IMR-90 (cell line): ENCODE measurements at regions not wholly inside any gene's neighbourhood (a gene's known extent, or its start where the extent isn't known, plus 50 kb on each side); places are given as distances from the start of the nearest gene placed in this dataset.
"Not testable (repeated sequence)": the region's sequence is repeated elsewhere in the genome, so short reads cannot be mapped to it uniquely, and the experiment has no call there.

ENCODE experiments used
- CEBPB ChIP-seq: IDR thresholded peaks from 2 replicates; pipeline ENCODE4 v1.6.1; 2012; ENCODE audit warnings: low read depth, low read length, improper control_type of control experiment
- CHD1 ChIP-seq: IDR thresholded peaks from 2 replicates; pipeline ENCODE4 v1.6.1; 2012; ENCODE audit warnings: low read depth, low read length, improper control_type of control experiment
- MAFK ChIP-seq: IDR thresholded peaks from 2 replicates; pipeline ENCODE4 v1.6.1; 2012; ENCODE audit warnings: low read depth, low read length, improper control_type of control experiment
- TF ChIP-seq, protein P1 (sequence below): conservative IDR thresholded peaks from 2 replicates; pipeline ENCODE4 v1.5.1; 2012; ENCODE audit warnings: mild to moderate bottlenecking, low read depth, low read length, improper control_type of control experiment
- TF ChIP-seq, protein P2 (sequence below): fragments of 150-350 bp; IDR thresholded peaks from 2 replicates; pipeline ENCODE4 v1.6.1; 2017; ENCODE audit warnings: mild to moderate bottlenecking, antibody characterized with exemption, low read length, low read depth

DNA sequence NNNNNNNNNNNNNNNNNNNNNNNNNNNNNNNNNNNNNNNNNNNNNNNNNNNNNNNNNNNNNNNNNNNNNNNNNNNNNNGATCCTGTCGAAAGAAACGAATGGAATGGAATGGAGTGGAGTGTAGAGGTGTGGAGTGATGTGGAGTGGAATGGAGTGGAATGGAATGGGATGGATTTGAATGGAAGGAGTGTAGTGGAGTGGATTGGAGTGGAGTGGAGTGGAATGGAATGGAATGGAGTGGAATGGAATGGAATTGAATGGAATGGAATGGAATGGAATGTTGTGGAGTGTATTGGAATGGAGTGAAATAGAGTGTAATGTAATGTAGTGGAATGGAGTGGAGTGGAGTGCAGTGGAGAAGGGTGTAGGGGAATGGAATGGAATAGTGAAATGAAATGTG, 1275.4 kb upstream of the TPTE start:
- TF ChIP-seq, protein P1, sequence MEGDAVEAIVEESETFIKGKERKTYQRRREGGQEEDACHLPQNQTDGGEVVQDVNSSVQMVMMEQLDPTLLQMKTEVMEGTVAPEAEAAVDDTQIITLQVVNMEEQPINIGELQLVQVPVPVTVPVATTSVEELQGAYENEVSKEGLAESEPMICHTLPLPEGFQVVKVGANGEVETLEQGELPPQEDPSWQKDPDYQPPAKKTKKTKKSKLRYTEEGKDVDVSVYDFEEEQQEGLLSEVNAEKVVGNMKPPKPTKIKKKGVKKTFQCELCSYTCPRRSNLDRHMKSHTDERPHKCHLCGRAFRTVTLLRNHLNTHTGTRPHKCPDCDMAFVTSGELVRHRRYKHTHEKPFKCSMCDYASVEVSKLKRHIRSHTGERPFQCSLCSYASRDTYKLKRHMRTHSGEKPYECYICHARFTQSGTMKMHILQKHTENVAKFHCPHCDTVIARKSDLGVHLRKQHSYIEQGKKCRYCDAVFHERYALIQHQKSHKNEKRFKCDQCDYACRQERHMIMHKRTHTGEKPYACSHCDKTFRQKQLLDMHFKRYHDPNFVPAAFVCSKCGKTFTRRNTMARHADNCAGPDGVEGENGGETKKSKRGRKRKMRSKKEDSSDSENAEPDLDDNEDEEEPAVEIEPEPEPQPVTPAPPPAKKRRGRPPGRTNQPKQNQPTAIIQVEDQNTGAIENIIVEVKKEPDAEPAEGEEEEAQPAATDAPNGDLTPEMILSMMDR, result not testable (repeated sequence)
- not testable (repeated sequence) for TF ChIP-seq CHD1, MAFK, CEBPB
- TF ChIP-seq, protein P2, sequence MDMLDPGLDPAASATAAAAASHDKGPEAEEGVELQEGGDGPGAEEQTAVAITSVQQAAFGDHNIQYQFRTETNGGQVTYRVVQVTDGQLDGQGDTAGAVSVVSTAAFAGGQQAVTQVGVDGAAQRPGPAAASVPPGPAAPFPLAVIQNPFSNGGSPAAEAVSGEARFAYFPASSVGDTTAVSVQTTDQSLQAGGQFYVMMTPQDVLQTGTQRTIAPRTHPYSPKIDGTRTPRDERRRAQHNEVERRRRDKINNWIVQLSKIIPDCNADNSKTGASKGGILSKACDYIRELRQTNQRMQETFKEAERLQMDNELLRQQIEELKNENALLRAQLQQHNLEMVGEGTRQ, result not testable (repeated sequence)
